ENCODE measurements at regions not wholly inside any gene's neighbourhood (a gene's known extent, or its start where the extent isn't known, plus 50 kb on each side); places are given as distances from the start of the nearest gene placed in this dataset.

DNA sequence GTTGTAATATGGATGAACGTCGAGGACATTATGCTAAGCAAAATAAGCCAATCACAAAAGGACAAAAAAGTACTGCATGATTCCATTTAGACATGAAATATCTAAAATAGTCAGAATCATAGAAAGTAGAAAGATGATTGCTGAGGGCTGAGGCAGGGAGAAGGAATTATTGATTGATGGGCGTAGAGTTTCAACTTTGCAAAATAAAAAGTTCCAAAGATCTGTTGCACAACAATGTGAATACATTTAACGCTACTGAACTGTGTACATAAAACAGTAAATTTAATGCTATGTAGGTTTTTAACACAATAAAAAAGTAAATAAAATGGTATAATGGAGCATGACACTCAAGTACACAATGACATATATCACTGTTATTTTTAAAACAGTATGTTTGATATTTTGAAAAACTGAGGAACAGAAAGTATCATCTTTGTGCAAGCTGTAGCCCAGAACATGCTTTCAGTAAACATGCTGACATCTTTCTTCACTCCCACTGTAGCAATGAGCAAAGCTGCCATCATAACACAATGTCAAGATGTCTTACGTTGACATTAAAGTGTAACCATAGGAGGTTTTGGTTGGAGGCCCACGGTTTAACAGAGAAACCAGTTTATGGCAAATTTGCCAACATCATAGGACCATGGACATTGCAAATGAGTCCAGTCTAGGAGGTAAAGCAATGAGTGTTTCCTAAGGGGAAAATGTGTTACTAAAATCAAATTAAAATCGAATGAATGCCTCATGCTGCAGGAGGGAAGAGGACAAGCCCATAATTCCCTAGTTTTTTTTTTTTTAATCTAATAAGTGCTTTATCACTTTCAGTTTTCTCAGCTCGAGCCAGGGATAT, 125.8 kb upstream of the SGCD start:
- peaks cover 14% of the 10 kb centered on the region for H3K4me1 Mint-ChIP-seq
- ATAC-seq (no peak), DNase-seq (ENCODE audit: low spot score) (no peak)
- no peak overlapping the region for H3K4me3 Mint-ChIP-seq
- POLR2A ChIA-PET: no interaction called here
- H3K27ac Mint-ChIP-seq: peak overlapping the region; percentile 54; the same call in 1 of the 2 replicates
- TF ChIP-seq ZNF396 (CRISPR knock-in tag; IDR thresholded peaks at IDR 0.05; ENCODE audit: borderline replicate concordance): no peak
- TF ChIP-seq CBFB (CRISPR knock-in tag; IDR thresholded peaks at IDR 0.05; ENCODE audit: low read depth): no peak
- no peak for TF ChIP-seq SOX15 (CRISPR knock-in tag; IDR thresholded peaks at IDR 0.05)
- no peak for TF ChIP-seq EMX1 (CRISPR knock-in tag; IDR thresholded peaks at IDR 0.05)
- no peak for TF ChIP-seq TP53 (CRISPR knock-in tag; IDR thresholded peaks at IDR 0.05)
- TF ChIP-seq ZNF416 (CRISPR knock-in tag; IDR thresholded peaks at IDR 0.05): no peak
- no peak for TF ChIP-seq IRF2 (CRISPR knock-in tag; IDR thresholded peaks at IDR 0.05; ENCODE audit: borderline replicate concordance, low read depth)
- TF ChIP-seq, protein P1, sequence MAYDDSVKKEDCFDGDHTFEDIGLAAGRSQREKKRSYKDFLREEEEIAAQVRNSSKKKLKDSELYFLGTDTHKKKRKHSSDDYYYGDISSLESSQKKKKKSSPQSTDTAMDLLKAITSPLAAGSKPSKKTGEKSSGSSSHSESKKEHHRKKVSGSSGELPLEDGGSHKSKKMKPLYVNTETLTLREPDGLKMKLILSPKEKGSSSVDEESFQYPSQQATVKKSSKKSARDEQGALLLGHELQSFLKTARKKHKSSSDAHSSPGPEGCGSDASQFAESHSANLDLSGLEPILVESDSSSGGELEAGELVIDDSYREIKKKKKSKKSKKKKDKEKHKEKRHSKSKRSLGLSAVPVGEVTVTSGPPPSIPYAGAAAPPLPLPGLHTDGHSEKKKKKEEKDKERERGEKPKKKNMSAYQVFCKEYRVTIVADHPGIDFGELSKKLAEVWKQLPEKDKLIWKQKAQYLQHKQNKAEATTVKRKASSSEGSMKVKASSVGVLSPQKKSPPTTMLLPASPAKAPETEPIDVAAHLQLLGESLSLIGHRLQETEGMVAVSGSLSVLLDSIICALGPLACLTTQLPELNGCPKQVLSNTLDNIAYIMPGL (CRISPR knock-in tag; IDR thresholded peaks at IDR 0.05): no peak
- TF ChIP-seq ZNF263 (CRISPR knock-in tag; IDR thresholded peaks at IDR 0.05; ENCODE audit: low read depth): no peak
- TF ChIP-seq, protein P2, sequence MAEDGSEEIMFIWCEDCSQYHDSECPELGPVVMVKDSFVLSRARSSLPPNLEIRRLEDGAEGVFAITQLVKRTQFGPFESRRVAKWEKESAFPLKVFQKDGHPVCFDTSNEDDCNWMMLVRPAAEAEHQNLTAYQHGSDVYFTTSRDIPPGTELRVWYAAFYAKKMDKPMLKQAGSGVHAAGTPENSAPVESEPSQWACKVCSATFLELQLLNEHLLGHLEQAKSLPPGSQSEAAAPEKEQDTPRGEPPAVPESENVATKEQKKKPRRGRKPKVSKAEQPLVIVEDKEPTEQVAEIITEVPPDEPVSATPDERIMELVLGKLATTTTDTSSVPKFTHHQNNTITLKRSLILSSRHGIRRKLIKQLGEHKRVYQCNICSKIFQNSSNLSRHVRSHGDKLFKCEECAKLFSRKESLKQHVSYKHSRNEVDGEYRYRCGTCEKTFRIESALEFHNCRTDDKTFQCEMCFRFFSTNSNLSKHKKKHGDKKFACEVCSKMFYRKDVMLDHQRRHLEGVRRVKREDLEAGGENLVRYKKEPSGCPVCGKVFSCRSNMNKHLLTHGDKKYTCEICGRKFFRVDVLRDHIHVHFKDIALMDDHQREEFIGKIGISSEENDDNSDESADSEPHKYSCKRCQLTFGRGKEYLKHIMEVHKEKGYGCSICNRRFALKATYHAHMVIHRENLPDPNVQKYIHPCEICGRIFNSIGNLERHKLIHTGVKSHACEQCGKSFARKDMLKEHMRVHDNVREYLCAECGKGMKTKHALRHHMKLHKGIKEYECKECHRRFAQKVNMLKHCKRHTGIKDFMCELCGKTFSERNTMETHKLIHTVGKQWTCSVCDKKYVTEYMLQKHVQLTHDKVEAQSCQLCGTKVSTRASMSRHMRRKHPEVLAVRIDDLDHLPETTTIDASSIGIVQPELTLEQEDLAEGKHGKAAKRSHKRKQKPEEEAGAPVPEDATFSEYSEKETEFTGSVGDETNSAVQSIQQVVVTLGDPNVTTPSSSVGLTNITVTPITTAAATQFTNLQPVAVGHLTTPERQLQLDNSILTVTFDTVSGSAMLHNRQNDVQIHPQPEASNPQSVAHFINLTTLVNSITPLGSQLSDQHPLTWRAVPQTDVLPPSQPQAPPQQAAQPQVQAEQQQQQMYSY (CRISPR knock-in tag; IDR thresholded peaks at IDR 0.05): no peak
- TF ChIP-seq, protein P3, sequence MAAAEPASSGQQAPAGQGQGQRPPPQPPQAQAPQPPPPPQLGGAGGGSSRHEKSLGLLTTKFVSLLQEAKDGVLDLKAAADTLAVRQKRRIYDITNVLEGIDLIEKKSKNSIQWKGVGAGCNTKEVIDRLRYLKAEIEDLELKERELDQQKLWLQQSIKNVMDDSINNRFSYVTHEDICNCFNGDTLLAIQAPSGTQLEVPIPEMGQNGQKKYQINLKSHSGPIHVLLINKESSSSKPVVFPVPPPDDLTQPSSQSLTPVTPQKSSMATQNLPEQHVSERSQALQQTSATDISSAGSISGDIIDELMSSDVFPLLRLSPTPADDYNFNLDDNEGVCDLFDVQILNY (CRISPR knock-in tag; IDR thresholded peaks at IDR 0.05): no peak
- TF ChIP-seq CREM (CRISPR knock-in tag; IDR thresholded peaks at IDR 0.05): no peak
- TF ChIP-seq GTF2I (CRISPR knock-in tag; conservative IDR thresholded peaks at IDR 0.05): no peak
- TF ChIP-seq ZBTB21 (CRISPR knock-in tag; IDR thresholded peaks at IDR 0.05; ENCODE audit: borderline replicate concordance): no peak
- TF ChIP-seq SMAD3 (CRISPR knock-in tag; IDR thresholded peaks at IDR 0.05; ENCODE audit: borderline replicate concordance): no peak
- no peaks in the 10 kb centered on the region for H3K36me3 Mint-ChIP-seq
- CTCF ChIA-PET: no interaction called here
- H3K27me3 Mint-ChIP-seq (ENCODE audit: low read depth): no peaks in the 10 kb centered on the region
- H3K9me3 Mint-ChIP-seq: no peaks in the 10 kb centered on the region

DNA sequence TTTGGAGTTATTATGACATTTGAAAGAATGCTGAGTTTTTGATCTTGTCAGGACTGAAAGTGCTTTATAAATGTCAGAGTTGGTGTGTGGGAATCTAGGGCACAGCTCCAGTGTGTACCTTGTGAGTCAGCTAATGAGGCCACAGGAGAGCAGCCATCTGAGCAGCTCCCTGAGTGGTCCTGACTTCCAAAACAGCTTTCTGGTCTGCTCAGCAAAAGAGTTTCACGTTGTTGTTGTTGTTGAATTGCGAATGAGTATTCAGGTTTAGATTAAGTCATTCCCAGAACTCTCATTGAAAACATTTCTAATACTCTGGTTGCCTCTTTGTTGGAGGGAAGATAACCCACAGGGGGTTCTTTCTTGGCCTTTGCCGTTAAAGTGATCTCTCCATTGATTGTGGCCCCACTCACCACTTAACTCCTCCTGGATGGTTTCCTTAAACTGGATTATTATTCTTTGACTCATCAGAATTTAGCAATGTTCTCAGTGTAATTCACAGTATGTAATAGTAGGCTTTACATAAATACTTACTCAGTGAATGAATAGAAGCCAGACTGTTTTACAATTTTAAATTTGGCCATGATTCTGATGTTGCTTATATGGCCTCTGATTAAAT, 125.1 kb upstream of the SGCD start:
- H3K36me3 Mint-ChIP-seq: no peaks in the 10 kb centered on the region
- ATAC-seq: peak; percentile 84
- DNase-seq (ENCODE audit: low spot score): no peak
- no peaks in the 10 kb centered on the region for H3K27me3 Mint-ChIP-seq (ENCODE audit: low read depth)
- peak overlapping the region; percentile 41; the same call in 1 of the 2 replicates for H3K27ac Mint-ChIP-seq
- ChIA-PET POLR2A (no interaction called here), CTCF (no interaction called here)
- no peak overlapping the region for H3K4me3 Mint-ChIP-seq
- no peaks in the 10 kb centered on the region for H3K9me3 Mint-ChIP-seq
- peaks cover 14% of the 10 kb centered on the region for H3K4me1 Mint-ChIP-seq
- TF ChIP-seq, protein P4, sequence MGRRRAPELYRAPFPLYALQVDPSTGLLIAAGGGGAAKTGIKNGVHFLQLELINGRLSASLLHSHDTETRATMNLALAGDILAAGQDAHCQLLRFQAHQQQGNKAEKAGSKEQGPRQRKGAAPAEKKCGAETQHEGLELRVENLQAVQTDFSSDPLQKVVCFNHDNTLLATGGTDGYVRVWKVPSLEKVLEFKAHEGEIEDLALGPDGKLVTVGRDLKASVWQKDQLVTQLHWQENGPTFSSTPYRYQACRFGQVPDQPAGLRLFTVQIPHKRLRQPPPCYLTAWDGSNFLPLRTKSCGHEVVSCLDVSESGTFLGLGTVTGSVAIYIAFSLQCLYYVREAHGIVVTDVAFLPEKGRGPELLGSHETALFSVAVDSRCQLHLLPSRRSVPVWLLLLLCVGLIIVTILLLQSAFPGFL (CRISPR knock-in tag; IDR thresholded peaks at IDR 0.05; ENCODE audit: borderline replicate concordance): no peak
- TF ChIP-seq ZNF423 (CRISPR knock-in tag; IDR thresholded peaks at IDR 0.05) (no peak), ZNF396 (CRISPR knock-in tag; IDR thresholded peaks at IDR 0.05; ENCODE audit: borderline replicate concordance) (no peak), NFE2L1 (CRISPR knock-in tag; IDR thresholded peaks at IDR 0.05) (no peak), TP53 (CRISPR knock-in tag; IDR thresholded peaks at IDR 0.05) (no peak), RELA (CRISPR knock-in tag; IDR thresholded peaks at IDR 0.05; ENCODE audit: borderline replicate concordance) (no peak), NR2C2 (CRISPR knock-in tag; IDR thresholded peaks at IDR 0.05) (no peak)
- TF ChIP-seq, protein P5, sequence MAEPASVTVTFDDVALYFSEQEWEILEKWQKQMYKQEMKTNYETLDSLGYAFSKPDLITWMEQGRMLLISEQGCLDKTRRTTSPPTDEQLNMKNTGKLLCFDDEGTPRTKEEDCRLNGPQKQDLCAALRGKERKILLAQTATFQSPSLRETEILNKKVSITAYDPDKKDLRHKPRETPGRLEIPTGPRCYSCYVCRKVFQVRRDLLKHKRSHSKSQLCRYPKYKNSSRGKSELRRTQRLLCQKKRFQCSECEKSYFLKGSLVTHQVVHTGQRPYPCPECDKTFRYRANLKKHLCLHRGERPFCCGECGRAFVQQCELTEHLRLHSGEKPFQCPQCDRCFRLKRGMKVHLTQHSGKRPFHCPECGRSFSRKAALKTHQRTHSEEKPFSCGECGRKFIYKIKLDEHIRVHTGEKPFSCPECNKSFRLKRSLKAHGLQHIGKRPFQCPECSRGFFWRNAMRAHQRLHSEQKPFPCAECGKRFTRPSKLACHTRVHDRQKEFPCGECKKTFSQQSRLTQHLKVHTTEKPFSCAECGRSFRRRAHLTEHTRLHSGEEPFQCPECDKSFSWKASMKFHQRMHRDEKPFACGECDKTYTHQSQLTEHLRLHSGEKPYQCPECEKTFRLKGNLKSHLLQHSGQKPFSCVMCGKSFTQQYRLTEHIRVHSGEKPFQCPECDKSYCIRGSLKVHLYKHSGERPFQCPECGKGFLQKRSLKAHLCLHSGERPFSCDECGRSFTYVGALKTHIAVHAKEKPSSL (CRISPR knock-in tag; conservative IDR thresholded peaks at IDR 0.05): no peak
- TF ChIP-seq, protein P6, sequence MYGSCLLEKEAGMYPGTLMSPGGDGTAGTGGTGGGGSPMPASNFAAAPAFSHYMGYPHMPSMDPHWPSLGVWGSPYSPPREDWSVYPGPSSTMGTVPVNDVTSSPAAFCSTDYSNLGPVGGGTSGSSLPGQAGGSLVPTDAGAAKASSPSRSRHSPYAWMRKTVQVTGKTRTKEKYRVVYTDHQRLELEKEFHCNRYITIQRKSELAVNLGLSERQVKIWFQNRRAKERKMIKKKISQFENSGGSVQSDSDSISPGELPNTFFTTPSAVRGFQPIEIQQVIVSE (CRISPR knock-in tag; IDR thresholded peaks at IDR 0.05; ENCODE audit: borderline replicate concordance): no peak
- TF ChIP-seq, protein P7, sequence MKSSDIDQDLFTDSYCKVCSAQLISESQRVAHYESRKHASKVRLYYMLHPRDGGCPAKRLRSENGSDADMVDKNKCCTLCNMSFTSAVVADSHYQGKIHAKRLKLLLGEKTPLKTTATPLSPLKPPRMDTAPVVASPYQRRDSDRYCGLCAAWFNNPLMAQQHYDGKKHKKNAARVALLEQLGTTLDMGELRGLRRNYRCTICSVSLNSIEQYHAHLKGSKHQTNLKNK (CRISPR knock-in tag; IDR thresholded peaks at IDR 0.05): no peak
